HepG2 (cell line): ENCODE measurements at regions not wholly inside any gene's neighbourhood (a gene's known extent, or its start where the extent isn't known, plus 50 kb on each side); places are given as distances from the start of the nearest gene placed in this dataset.

Experiments
- AHR ChIP-seq: IDR thresholded peaks from 2 replicates; pipeline ENCODE4 v1.6.1; 2018; ENCODE audit warnings: missing genetic modification reagents, missing compliant biosample characterization
- HDAC6 ChIP-seq: fragments of 200-600 bp; sonication (generic); IDR thresholded peaks from 2 replicates; pipeline ENCODE4 v1.7.0; 2017; ENCODE audit warnings: mild to moderate bottlenecking, antibody characterized with exemption, low read length, low read depth
- MTA3 ChIP-seq: sonication (generic); formaldehyde crosslinking; IDR thresholded peaks from 2 replicates; pipeline ENCODE4 v1.4.0; 2020; ENCODE audit warnings: missing genetic modification reagents
- RAD51 ChIP-seq: fragments of 450-650 bp; IDR thresholded peaks from 2 replicates; pipeline ENCODE4 v1.6.1; 2016; ENCODE audit warnings: borderline replicate concordance
- SP2 ChIP-seq: sonication (generic); formaldehyde crosslinking; IDR thresholded peaks from 2 replicates; pipeline ENCODE4 v1.5.1; 2020; ENCODE audit warnings: mild to moderate bottlenecking, missing genetic modification reagents
- STAT5B ChIP-seq: sonication (generic); formaldehyde crosslinking; IDR thresholded peaks from 2 replicates; pipeline ENCODE4 v1.4.0; 2020; ENCODE audit warnings: missing genetic modification reagents
- TGIF2 ChIP-seq: IDR thresholded peaks from 2 replicates; pipeline ENCODE4 v1.6.1; 2016; ENCODE audit warnings: control low read depth, missing compliant biosample characterization
- TOE1 ChIP-seq: sonication (generic); formaldehyde crosslinking; IDR thresholded peaks from 2 replicates; pipeline ENCODE4 v1.4.0; 2020; ENCODE audit warnings: mild to moderate bottlenecking, missing genetic modification reagents
- ZBTB3 ChIP-seq: sonication (generic); formaldehyde crosslinking; IDR thresholded peaks from 2 replicates; pipeline ENCODE4 v1.4.0; 2020; ENCODE audit warnings: low read depth, mild to moderate bottlenecking, moderate library complexity, missing genetic modification reagents, borderline replicate concordance
- ZNF441 ChIP-seq: sonication (generic); formaldehyde crosslinking; IDR thresholded peaks from 2 replicates; pipeline ENCODE4 v1.7.0; 2021; ENCODE audit warnings: missing genetic modification reagents, borderline replicate concordance
- ZNF567 ChIP-seq: sonication (generic); formaldehyde crosslinking; IDR thresholded peaks from 2 replicates; pipeline ENCODE4 v1.8.1; 2023; ENCODE audit warnings: mild to moderate bottlenecking, missing genetic modification reagents, borderline replicate concordance
- ZNF703 ChIP-seq: sonication (generic); formaldehyde crosslinking; IDR thresholded peaks from 2 replicates; pipeline ENCODE4 v1.5.1; 2020; ENCODE audit warnings: missing genetic modification reagents, mild to moderate bottlenecking, moderate library complexity, borderline replicate concordance
- TF ChIP-seq, protein P1 (sequence below): sonication (generic); formaldehyde crosslinking; conservative IDR thresholded peaks from 2 replicates; pipeline ENCODE4 v1.4.0; 2020; ENCODE audit warnings: missing genetic modification reagents
- TF ChIP-seq, protein P2 (sequence below): sonication (generic); formaldehyde crosslinking; IDR thresholded peaks from 2 replicates; pipeline ENCODE4 v1.4.0; 2020; ENCODE audit warnings: missing genetic modification reagents

DNA sequence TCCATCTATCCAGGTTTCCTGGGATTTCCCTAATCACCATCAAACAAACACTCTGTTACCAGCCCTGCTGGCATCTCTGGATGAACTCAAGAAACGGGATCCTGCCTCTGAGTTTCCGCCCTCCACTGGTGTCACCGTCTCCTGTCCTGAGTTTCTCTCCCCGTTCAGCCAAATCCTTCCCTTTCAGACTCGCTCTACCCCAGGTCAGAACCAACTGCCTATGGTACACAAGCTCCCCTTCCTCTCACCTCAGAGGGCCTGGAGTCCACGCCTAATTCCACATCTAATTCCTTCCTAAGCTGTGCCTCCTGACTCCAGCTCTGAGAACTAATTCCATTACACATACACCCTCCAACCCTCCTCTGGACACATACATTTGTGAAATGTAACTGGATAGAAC is 96.1 kb downstream of the SHANK2 start (continued):
- TF ChIP-seq TOE1 (CRISPR knock-in tag) (no peak), AHR (no peak), ZNF703 (no peak), MTA3 (CRISPR knock-in tag) (no peak), STAT5B (no peak), HDAC6 (no peak), SP2 (CRISPR knock-in tag) (no peak), TGIF2 (no peak), ZNF567 (CRISPR knock-in tag) (no peak), ZNF441 (CRISPR knock-in tag) (no peak), ZBTB3 (CRISPR knock-in tag) (no peak), RAD51 (no peak)
- TF ChIP-seq, protein P1, sequence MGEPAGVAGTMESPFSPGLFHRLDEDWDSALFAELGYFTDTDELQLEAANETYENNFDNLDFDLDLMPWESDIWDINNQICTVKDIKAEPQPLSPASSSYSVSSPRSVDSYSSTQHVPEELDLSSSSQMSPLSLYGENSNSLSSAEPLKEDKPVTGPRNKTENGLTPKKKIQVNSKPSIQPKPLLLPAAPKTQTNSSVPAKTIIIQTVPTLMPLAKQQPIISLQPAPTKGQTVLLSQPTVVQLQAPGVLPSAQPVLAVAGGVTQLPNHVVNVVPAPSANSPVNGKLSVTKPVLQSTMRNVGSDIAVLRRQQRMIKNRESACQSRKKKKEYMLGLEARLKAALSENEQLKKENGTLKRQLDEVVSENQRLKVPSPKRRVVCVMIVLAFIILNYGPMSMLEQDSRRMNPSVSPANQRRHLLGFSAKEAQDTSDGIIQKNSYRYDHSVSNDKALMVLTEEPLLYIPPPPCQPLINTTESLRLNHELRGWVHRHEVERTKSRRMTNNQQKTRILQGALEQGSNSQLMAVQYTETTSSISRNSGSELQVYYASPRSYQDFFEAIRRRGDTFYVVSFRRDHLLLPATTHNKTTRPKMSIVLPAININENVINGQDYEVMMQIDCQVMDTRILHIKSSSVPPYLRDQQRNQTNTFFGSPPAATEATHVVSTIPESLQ (CRISPR knock-in tag) = no peak
- TF ChIP-seq, protein P2, sequence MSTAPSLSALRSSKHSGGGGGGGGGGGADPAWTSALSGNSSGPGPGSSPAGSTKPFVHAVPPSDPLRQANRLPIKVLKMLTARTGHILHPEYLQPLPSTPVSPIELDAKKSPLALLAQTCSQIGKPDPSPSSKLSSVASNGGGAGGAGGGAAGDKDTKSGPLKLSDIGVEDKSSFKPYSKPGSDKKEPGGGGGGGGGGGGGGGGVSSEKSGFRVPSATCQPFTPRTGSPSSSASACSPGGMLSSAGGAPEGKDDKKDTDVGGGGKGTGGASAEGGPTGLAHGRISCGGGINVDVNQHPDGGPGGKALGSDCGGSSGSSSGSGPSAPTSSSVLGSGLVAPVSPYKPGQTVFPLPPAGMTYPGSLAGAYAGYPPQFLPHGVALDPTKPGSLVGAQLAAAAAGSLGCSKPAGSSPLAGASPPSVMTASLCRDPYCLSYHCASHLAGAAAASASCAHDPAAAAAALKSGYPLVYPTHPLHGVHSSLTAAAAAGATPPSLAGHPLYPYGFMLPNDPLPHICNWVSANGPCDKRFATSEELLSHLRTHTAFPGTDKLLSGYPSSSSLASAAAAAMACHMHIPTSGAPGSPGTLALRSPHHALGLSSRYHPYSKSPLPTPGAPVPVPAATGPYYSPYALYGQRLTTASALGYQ = no peak
